ENCODE measurements at regions not wholly inside any gene's neighbourhood (a gene's known extent, or its start where the extent isn't known, plus 50 kb on each side); places are given as distances from the start of the nearest gene placed in this dataset.

DNA sequence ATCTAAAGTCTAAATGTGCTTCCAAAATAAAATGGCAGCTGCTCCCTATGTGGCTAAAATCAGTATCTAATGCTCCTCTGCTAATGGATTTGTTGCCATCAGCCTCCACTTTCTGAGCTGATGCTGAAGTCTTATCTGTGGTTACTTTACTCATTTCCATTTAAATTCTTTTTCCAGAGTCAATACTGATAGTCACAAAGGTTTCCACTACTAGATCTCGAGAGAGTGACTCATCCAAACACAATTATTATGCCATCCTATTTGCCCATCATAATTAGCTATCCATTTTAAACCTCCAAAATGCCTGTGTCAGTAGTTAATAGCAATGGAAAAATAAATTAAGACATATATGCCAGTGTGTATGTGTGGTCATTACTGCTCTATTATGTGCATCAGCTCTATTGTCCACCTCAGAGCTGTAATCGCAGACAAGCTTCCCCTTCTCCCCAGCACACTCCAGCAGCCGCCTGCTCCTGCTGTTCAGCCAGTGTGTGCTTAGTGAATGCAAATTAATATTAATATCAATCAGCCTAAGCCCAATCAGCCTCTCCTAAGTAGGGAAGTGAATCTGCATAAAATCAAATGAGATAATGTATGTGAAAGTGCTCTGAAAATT lies 199.8 kb upstream of the ZIC3 start:
- DNase-seq, result no peak

DNA sequence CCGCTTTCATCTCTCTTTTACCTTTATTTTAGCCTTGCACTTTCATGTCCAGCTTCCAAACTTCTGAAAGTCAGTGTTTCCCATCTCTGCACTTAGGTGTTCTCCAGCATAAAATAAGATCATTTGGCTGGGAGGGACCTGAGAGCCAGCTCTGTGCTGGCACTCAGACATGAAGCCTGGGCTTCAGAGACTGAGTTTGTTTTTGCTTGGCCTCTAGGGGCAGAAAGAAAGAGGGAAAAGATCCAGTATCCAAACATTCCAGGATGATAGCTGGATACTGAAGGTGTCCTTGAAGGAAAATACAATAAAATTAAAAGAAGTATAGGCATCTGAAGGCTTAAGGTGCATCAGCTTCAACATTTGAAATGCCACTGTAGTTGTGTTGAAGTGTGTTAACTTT lies 202.4 kb upstream of the ZIC3 start:
- no peak for DNase-seq

- DNase-seq, result no peak
These were observed 203.3 kb upstream of the ZIC3 start for GRCh38 chrX:137362583-137362982.

DNA sequence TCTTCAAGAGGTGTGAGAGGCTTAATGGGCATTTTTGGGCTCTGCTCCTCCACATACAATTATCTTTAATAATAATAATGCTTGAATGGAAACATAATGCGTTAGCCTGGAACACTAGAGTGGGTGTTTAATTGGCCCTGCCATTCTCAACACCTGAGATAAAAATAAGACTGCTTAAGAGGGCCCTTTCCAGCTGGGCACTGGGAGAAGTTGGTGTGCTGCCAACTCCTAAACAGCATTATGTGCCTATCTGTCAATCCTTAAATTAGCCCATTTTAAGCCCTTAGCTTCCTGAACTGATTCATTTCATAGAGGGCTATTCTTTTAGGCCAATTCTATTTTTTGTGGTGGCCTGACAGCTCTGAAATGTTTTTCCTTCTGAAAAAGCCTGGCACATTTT lies 211.1 kb upstream of the ZIC3 start:
- DNase-seq, result no peak

DNA sequence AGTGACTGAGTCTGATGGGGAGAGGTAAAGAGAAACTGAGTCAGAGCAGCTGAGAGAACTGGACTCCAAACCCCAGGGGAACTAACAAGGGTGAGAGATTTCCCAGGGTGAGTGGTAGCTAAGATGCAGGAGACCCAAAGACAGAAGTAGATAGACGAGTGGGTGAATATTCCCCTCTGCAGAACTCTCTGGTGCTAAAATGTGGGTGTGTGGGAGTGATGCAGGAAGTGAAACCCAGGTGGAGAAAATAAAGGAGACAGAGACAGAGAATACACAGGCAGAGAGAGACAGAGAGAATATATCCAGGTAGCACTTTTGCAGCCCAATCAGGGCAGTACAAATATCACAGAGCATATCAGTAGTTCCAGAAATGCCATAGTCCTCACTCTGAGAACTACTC lies 212.5 kb upstream of the ZIC3 start:
- no peak for DNase-seq

DNA sequence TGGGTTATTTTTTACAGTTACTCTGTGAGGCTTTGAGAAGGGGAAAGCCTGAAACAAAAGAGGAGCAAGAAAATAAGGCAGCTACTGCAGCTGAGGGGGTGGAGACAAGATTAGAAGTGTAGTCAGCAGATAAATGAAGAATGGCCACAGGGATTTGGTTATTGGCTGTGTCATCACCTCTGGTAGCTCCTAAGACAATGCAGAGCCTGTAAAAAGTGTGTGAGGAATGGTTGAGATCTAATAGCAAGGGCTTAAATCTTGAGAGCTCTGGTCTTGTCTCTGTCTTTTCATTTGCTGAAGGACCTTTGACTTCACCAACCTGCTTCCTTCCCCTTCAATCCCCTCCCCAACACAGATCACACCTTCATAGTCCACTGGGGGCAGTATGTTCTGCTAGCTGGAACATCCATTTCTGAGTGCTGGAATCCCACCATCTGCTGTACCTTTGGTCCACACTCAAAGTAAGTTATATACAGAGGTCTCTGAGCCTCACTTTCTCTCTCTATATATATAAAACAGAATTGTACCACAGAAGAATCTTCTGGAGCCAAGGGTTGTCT lies 213.7 kb upstream of the ZIC3 start:
- DNase-seq, result no peak

GRCh38 chrX:137342969-137343368 lies 223.0 kb upstream of the ZIC3 start:
- no peak for DNase-seq

DNA sequence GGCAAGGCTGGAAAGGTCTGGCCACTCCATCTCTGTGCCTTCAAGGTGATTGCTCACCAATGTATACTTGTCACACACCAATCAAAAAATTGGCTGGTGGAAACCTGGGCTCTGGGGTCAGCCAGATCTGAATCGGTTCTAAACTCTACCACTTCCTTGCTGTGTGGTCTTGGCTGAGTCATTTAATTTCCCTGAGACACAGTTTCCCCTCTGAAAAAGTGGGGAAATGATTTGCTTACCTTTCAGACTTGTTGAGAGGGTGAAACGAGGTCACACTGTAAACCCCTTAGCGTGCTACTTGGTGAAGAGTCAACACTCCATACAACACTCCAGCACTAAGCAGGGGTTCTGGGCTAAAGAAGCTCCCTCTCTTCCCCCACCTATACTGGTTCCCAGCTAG lies 252.3 kb upstream of the ZIC3 start:
- DNase-seq, result no peak

GRCh38 chrX:137305404-137305803 lies 260.5 kb upstream of the ZIC3 start:
- no peak for DNase-seq

DNA sequence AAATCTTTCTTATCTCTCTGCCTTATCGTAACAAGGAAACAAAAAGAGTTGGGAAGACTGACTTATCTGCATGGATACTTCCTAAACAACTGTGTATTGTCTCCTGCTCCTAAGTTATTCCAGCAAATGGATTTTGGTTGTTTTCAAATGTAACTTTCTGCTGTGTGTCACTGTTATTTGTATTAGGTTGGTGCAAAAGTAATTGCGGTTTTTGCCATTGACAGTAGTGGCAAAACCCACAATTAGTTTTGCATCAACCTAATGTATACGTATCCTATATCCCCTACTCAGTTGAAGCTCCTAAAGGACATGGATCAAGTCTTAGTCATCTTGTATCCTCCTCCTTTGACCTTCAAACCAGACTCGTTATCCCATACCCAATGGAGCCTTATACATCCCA lies 263.4 kb upstream of the GPR101 start:
- DNase-seq, result no peak

DNA sequence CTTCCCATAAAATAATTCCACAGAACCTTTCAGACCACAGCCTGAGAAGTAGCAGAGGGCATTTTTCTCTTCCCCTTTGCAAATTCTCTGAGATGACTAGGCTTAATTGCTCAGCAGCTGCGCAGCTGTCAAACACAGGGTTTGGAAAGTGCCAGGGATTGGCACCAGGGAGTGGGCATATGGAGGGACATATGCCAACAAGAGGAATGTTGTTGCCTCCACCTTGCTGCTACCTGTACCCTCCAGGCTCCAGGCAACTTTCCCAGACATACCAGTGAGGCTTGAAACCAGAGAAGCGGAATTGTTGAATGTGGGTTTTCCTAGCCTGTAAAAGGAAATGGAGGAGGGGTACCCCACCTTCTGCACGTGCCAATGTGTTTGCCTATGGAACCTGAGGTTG lies 256.2 kb upstream of the GPR101 start:
- DNase-seq, result no peak

- DNase-seq, result no peak
These were observed 253.4 kb upstream of the GPR101 start for GRCh38 chrX:137287191-137287590.

GRCh38 chrX:137286423-137286822 lies 252.6 kb upstream of the GPR101 start:
- DNase-seq, result no peak

DNA sequence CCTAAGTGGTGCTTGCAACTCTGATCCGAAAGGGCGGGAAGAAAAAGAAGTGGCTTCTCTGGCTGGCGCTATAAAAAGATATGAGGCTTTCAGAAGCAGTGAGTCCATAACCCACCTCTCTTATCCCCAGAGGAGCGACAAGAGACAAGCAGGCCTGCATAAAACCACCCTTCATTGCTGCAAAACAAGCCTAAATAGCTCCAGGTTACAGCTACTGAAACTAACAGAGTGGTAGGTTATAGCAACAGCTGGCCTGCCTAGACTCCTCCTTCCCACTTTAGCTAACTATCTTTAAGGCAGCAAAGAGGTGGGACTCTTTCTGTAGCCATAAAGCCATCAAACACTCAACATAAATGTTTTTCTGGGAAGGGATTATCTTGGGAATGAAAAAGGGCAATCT lies 245.0 kb upstream of the GPR101 start:
- DNase-seq, result no peak

GRCh38 chrX:137263374-137263773 lies 229.6 kb upstream of the GPR101 start:
- DNase-seq, result no peak

GRCh38 chrX:137245183-137245582 lies 211.4 kb upstream of the GPR101 start:
- DNase-seq, result no peak

DNA sequence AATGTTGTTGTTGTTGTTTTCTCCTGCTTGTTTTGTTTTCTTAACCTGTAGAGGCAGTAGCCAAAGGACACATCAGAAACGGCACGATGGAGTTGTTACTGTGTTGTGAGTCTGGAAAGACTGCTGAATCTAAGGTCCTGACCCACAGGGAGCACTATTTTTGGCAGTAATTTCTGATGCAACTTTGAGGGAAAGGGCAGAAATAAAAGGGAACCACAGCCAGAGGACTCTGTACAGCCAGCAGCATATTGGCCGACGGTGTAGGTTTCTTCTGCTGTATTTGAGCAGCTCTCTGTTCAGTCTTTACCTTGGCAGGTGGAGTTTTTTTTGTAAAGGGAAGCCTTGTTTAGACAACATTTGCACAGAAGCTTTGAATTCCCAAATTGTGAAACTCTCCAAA lies 203.0 kb upstream of the GPR101 start:
- no peak for DNase-seq

DNA sequence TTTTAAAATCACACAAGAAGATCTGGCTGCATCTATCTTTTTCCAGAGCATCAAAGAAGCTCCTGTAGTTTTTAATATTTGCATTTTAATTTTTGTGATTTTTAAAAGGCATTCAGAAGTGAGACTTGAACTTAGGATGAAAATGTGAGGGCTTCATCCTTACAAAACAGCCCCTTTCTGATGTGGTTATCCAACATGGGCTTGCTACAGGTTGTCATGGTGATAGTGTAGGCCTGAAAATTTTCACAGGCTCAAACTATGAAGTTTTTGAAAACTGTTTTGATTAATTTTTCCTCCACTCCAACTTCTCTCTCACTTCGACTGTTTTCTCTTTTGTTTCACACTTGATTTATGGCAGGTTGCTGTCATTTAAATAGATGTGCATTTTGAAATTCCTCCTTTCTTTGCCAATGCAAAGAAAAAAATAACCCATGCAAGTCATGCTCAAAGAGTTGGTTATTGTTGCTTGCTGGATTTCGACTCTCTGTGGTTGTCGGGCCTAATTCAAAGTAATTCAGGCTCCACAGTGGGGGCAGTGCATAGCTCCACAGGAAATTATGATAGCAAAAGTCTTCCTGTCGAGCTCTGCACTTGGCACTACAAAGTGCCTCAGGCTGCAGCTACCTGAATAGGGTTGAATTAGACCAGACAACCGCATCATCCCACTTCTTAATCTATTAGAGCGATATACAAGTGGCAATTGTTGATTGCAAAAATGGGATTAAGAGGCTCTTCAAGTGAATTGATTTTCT lies 201.0 kb upstream of the GPR101 start:
- no peak for DNase-seq

DNA sequence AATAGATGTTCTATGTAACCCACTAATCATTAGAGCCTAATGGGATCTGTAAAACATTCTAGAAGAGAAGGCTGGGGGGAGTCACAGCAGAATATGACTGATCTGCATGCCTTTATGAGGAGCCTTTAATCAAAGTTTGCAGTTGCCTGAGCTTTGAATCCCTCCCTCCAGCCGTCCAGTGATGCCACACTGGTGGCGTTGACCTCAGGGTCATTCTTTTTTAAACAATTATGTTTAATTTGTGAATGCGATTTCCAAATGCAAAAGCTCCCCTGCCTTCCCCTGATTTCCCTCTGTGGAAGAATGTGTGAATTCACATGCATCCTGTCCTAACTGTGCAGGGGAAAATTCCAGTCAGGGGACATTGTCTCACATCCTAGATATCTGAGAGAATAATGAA lies 199.7 kb upstream of the GPR101 start:
- DNase-seq, result no peak

DNA sequence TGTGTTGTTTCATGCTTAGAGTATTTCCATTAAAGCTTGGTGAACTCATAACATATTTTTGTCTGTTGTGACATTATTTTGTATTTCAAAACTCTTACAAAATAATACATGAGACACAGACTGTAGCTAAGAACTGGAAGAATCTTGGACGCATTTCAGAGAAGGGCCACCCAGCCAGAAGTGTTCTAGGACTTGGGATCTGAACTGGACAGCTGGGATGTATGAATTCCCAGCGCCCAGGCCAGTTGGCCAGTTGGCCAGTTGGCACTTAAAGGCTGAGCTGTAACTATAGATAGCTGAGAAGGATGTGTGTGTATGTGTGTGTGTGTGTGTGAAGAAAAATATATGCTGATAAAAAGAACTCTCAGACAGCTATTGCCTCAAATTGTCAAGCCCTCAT lies 193.4 kb upstream of the GPR101 start:
- no peak for DNase-seq

GRCh38 chrX:137215467-137215866 lies 181.7 kb upstream of the GPR101 start:
- DNase-seq, result no peak

- no peak for DNase-seq
These were observed 178.4 kb upstream of the GPR101 start for GRCh38 chrX:137212078-137212632.

DNA sequence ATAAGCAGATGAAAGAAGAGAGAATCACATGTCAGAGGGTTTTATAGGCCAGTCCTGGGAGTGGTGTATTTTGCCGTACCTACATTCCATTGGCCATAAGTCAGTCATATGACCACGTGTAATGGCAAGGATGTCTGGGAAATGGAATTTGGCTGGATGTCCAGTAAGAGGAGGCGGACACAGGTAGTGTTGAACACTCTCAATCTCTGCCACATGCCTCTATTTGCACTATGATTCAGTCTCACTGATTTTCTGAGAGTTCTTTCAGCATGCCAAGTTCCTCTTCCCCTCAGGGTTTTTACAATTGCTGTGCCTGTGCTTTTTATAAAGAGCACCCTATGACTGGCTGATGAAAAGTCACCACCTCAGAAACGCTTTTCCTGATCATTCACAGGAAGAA lies 164.2 kb upstream of the GPR101 start:
- no peak for DNase-seq

DNA sequence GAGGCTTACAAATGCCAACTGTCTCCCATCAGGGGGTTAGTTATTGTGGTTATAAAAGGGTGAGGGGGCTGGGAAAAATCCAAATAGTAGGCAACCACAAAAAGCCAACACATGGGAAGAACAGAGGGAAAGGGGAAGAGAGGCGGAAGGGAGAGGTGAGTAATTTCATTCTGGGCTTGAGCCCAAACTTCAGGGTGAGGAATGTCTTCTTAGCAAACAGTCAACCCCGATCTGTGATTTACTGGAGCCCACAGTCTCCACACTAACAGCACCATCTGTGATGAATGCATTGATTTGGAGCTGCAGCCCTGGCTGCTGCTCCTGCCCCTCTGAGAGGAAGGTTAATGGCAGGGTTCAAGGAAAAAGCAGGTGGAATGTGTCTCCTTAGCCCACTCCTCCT lies 162.2 kb upstream of the GPR101 start:
- DNase-seq, result no peak
